A549 (cell line): ENCODE measurements at regions not wholly inside any gene's neighbourhood (a gene's known extent, or its start where the extent isn't known, plus 50 kb on each side); places are given as distances from the start of the nearest gene placed in this dataset.

ENCODE experiments used
- ATAC-seq, 2 experiments: fragments of 200-7000 bp in 1 of 2; fragments of >200 bp in 1 of 2; cut with Nextera tagmentation in 1 of 2; cut with Tn5 transposase in 1 of 2; 3 replicates each; pipeline versions ENCODE4 v1.8.0 to v1.9.1; 2018 to 2020; ENCODE audit warnings: mild to moderate bottlenecking in 1 of 2, moderate library complexity in 1 of 2
- CTCF ChIA-PET: fragments of 300-600 bp; sonication (Branson Sonifier 250); formaldehyde crosslinking; extraction: SDS; loops from one replicate; lab custom pipeline; 2021; ENCODE audit warnings: antibody characterized with exemption, inconsistent platforms; lab: Yijun Ruan, JAX
- POLR2A ChIA-PET: fragments of 350-600 bp; formaldehyde crosslinking; extraction: SDS; loops from one replicate; lab custom pipeline; 2021; ENCODE audit warnings: antibody characterized with exemption, inconsistent platforms; lab: Yijun Ruan, JAX
- DNase-seq, 2 experiments: peaks; one replicate each; pipeline versions ENCODE4 v3.0.0 to v3.0.0-alpha.2; 2011 to 2016; ENCODE audit warnings: low read depth in 1 of 2, low spot score in 1 of 2
- FAIRE-seq: peaks from 2 replicates; lab custom pipeline; 2011; peaks lifted over from hg19 to GRCh38; lab: Jason Lieb, UNC
- H3K27ac ChIP-seq, 2 experiments: fragments of >200 bp; sonication (Bioruptor Twin); formaldehyde crosslinking; 3 replicates each; pipeline ENCODE4 v1.5.1; 2016 to 2017
- H3K4me1 ChIP-seq: fragments of >200 bp; sonication (Bioruptor Twin); formaldehyde crosslinking; 3 replicates; pipeline ENCODE4 v1.6.1; 2016
- H3K4me2 ChIP-seq: fragments of >200 bp; sonication (Bioruptor Twin); formaldehyde crosslinking; 3 replicates; pipeline ENCODE4 v1.6.1; 2016
- H3K4me3 ChIP-seq: fragments of >200 bp; sonication (Bioruptor Twin); formaldehyde crosslinking; 3 replicates; pipeline ENCODE4 v1.5.1; 2016
- H3K9me3 ChIP-seq: fragments of >200 bp; sonication (Bioruptor Twin); formaldehyde crosslinking; 3 replicates; pipeline ENCODE4 v1.6.1; 2016
- BCL3 ChIP-seq: fragments of >200 bp; sonication (Bioruptor Twin); formaldehyde crosslinking; IDR thresholded peaks from 3 replicates; pipeline ENCODE4 v1.6.1; 2016
- E2F6 ChIP-seq: IDR thresholded peaks from 2 replicates; pipeline ENCODE4 v1.6.1; 2012; ENCODE audit warnings: low read depth, borderline replicate concordance
- EHMT2 ChIP-seq: fragments of 200-600 bp; sonication (generic); IDR thresholded peaks from 2 replicates; pipeline ENCODE4 v1.6.1; 2016; ENCODE audit warnings: antibody characterized with exemption, low read depth, mild to moderate bottlenecking, moderate library complexity
- EP300 ChIP-seq, 2 experiments: fragments of >200 bp; sonication (Bioruptor Twin); formaldehyde crosslinking; IDR thresholded peaks; 2 replicates in 1 of 2; 3 replicates in 1 of 2; pipeline ENCODE4 v1.6.1; 2016 to 2017
- FOSL2 ChIP-seq, 2 experiments: fragments of 450-650 bp in 1 of 2; fragments of >200 bp in 1 of 2; sonication (Bioruptor Twin) in 1 of 2; formaldehyde crosslinking; IDR thresholded peaks; 2 replicates each; pipeline versions ENCODE4 v1.5.0 to v1.6.1; 2016 to 2020; ENCODE audit warnings: mild to moderate bottlenecking in 1 of 2, moderate library complexity in 1 of 2
- HDAC2 ChIP-seq: fragments of 200-600 bp; sonication (generic); IDR thresholded peaks from 2 replicates; pipeline ENCODE4 v1.6.1; 2016
- HEYL ChIP-seq: fragments of 250-450 bp; sonication (Bioruptor Pico); IDR thresholded peaks from 2 replicates; pipeline ENCODE4 v1.8.0; 2021; ENCODE audit warnings: mild to moderate bottlenecking, moderate library complexity
- KDM1A ChIP-seq: fragments of 200-600 bp; sonication (generic); IDR thresholded peaks from 2 replicates; pipeline ENCODE4 v1.6.1; 2016; ENCODE audit warnings: low read depth, mild to moderate bottlenecking
- KDM5A ChIP-seq: fragments of 200-600 bp; sonication (generic); IDR thresholded peaks from 2 replicates; pipeline ENCODE4 v1.6.1; 2016; ENCODE audit warnings: antibody characterized with exemption, mild to moderate bottlenecking
- MAX ChIP-seq: IDR thresholded peaks from 2 replicates; pipeline ENCODE4 v1.6.1; 2012
- MYC ChIP-seq: IDR thresholded peaks from 2 replicates; pipeline ENCODE4 v1.6.1; 2012; ENCODE audit warnings: mild to moderate bottlenecking, inconsistent platforms, low read length, improper control_type of control experiment, borderline replicate concordance
- NPAS2 ChIP-seq: fragments of 250-450 bp; sonication (Bioruptor Pico); IDR thresholded peaks from 2 replicates; pipeline ENCODE4 v1.8.0; 2022; ENCODE audit warnings: mild to moderate bottlenecking, moderate library complexity, borderline replicate concordance
- NR3C1 ChIP-seq: fragments of >200 bp; sonication (Bioruptor Twin); formaldehyde crosslinking; IDR thresholded peaks from 3 replicates; pipeline ENCODE4 v1.6.1; 2017
- POLR2A ChIP-seq: IDR thresholded peaks from 2 replicates; pipeline ENCODE4 v1.6.1; 2012; ENCODE audit warnings: mild to moderate bottlenecking, low read length
- POLR2AphosphoS2 ChIP-seq: conservative IDR thresholded peaks from 2 replicates; pipeline ENCODE4 v1.6.1; 2012; ENCODE audit warnings: low read length, improper control_type of control experiment, inconsistent platforms
- RARB ChIP-seq: fragments of 250-450 bp; sonication (Bioruptor Pico); IDR thresholded peaks from 2 replicates; pipeline ENCODE4 v1.8.0; 2021; ENCODE audit warnings: mild to moderate bottlenecking, moderate library complexity
- SMC3 ChIP-seq: fragments of >200 bp; sonication (Bioruptor Twin); formaldehyde crosslinking; IDR thresholded peaks from 3 replicates; pipeline ENCODE4 v1.6.1; 2018; ENCODE audit warnings: inconsistent platforms
- SREBF2 ChIP-seq: fragments of 450-650 bp; IDR thresholded peaks from 2 replicates; pipeline ENCODE4 v1.6.1; 2014; ENCODE audit warnings: mild to moderate bottlenecking, moderate library complexity
- TP53 ChIP-seq: fragments of 250-450 bp; sonication (Bioruptor Pico); IDR thresholded peaks from 2 replicates; pipeline ENCODE4 v1.5.0; 2021; ENCODE audit warnings: mild to moderate bottlenecking, moderate library complexity
- ZFP36 ChIP-seq: fragments of 450-650 bp; IDR thresholded peaks from 2 replicates; pipeline ENCODE4 v1.6.1; 2014; ENCODE audit warnings: borderline replicate concordance; ENCODE audit not compliant: partially characterized antibody
- WGBS: methylation state at CpG from one replicate; pipeline ENCODE4 v1.1.6; 2017; ENCODE audit errors: missing lambda C conversion rate; 5-methylcytosine and 5-hydroxymethylcytosine counted together

- Histone ChIP-seq H3K9me3 (no peaks in the 10 kb centered on the region), H3K4me3 (no peak overlapping the region), H3K27ac (peak overlapping the region in 1 of 2 experiments; percentile 95; a peak in 3 of 6 replicates), H3K4me2 (no peak overlapping the region), H3K4me1 (peaks cover 27% of the 10 kb centered on the region)
- no peak for FAIRE-seq
- POLR2A ChIA-PET = no interaction called here
- no peak for TF ChIP-seq RARB
- TF ChIP-seq NPAS2 (CRISPR knock-in tag) = no peak
- TF ChIP-seq HEYL = no peak
- no peak for TF ChIP-seq NR3C1
- no peak for TF ChIP-seq MYC
- no peak for ATAC-seq
- CTCF ChIA-PET = interaction anchor here (0.9 to 2.2 kb wide), 2 partner anchors 7 to 20 kb away, joined by 3 to 12 read pairs; no protein-coding TSS in a partner anchor
- WGBS = 72% methylated on average over 2 of the region's 2 CpGs
- no peak for DNase-seq
These were observed 165.7 kb upstream of the ITGB1 start for GRCh38 chr10:33123680-33124079.

GRCh38 chr10:33122014-33122809 is 164.2 kb upstream of the ITGB1 start:
- peaks cover 21% of the 10 kb centered on the region for H3K4me1 ChIP-seq
- ChIA-PET CTCF (no interaction called here), POLR2A (no interaction called here)
- no peak for TF ChIP-seq TP53
- no peak for TF ChIP-seq EP300 (IDR thresholded peaks at IDR 0.05)
- no peak for TF ChIP-seq EHMT2
- TF ChIP-seq KDM5A = no peak
- TF ChIP-seq POLR2A = no peak
- H3K27ac ChIP-seq = peak overlapping the region; percentile 18 to 95; a peak in 4 of 6 replicates
- no peaks in the 10 kb centered on the region for H3K9me3 ChIP-seq
- 0 out of 3 replicates have a peak overlapping the region, but pooled peaks have one; percentile 1 for H3K4me2 ChIP-seq
- DNase-seq (peak in 1 of 2 experiments; percentile 29), ATAC-seq (peak; percentile 48 to 49; a peak in 5 of 6 replicates), FAIRE-seq (no peak)
- WGBS = 75% methylated on average over 12 of the region's 12 CpGs
- no peak overlapping the region for H3K4me3 ChIP-seq

- no peak overlapping the region for H3K4me2 ChIP-seq
- POLR2A ChIA-PET = no interaction called here
- H3K9me3 ChIP-seq = no peaks in the 10 kb centered on the region
- H3K4me1 ChIP-seq = peaks cover 20% of the 10 kb centered on the region
- 88% methylated on average over 2 of the region's 2 CpGs for WGBS
- ATAC-seq = no peak
- TF ChIP-seq KDM1A (no peak), POLR2AphosphoS2 (no peak), ZFP36 (no peak), BCL3 (no peak), EHMT2 (no peak), E2F6 (no peak), MAX (no peak), FOSL2 (IDR thresholded peaks at IDR 0.05) (no peak), FOSL2 (CRISPR knock-in tag; IDR thresholded peaks at IDR 0.05) (no peak), HDAC2 (no peak), SMC3 (no peak), SREBF2 (no peak)
- TF ChIP-seq, all 56 proteins: peak for 0
- DNase-seq (no peak), FAIRE-seq (no peak)
- Histone ChIP-seq H3K4me3 (no peak overlapping the region), H3K27ac (0 out of 6 replicates have a peak overlapping the region, but pooled peaks of 1 of the 2 experiments have one; percentile 28)
- CTCF ChIA-PET = interaction anchor here (0.6 to 1.6 kb wide), 4 partner anchors 13 to 698 kb away, joined by 3 to 4 read pairs (median 4); no protein-coding TSS in a partner anchor
These were observed 162.7 kb upstream of the ITGB1 start for GRCh38 chr10:33120700-33121099.
